ENCODE measurements at regions not wholly inside any gene's neighbourhood (a gene's known extent, or its start where the extent isn't known, plus 50 kb on each side); places are given as distances from the start of the nearest gene placed in this dataset.

DNA sequence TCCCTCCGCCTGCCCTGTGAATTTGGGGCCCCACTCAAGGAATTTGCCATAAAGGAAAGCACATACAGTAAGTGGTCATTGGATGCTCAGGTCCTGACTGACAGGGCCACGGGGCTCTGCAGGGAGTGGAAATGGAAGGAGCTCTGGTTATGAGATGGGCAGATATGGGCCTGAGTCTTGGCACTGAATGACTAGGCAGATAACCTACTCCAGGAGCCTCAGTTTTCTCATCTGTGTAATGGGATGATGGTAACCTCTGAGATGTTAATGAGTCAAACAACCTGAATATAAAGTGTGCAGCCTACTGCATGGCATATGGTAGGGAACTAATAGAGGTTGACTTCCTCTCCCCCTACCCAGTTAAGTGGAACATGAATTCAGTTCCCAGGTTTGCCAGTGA is 56.4 kb upstream of the NAA20 start:
- TF ChIP-seq, protein P1, sequence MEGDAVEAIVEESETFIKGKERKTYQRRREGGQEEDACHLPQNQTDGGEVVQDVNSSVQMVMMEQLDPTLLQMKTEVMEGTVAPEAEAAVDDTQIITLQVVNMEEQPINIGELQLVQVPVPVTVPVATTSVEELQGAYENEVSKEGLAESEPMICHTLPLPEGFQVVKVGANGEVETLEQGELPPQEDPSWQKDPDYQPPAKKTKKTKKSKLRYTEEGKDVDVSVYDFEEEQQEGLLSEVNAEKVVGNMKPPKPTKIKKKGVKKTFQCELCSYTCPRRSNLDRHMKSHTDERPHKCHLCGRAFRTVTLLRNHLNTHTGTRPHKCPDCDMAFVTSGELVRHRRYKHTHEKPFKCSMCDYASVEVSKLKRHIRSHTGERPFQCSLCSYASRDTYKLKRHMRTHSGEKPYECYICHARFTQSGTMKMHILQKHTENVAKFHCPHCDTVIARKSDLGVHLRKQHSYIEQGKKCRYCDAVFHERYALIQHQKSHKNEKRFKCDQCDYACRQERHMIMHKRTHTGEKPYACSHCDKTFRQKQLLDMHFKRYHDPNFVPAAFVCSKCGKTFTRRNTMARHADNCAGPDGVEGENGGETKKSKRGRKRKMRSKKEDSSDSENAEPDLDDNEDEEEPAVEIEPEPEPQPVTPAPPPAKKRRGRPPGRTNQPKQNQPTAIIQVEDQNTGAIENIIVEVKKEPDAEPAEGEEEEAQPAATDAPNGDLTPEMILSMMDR (IDR thresholded peaks at IDR 0.05; ENCODE audit: insufficient read depth, low read depth, low read length) = no peak
- TF ChIP-seq EZH2 (IDR thresholded peaks at IDR 0.05; ENCODE audit: insufficient read depth, low read length) = no peak
